ENCODE measurements at regions not wholly inside any gene's neighbourhood (a gene's known extent, or its start where the extent isn't known, plus 50 kb on each side); places are given as distances from the start of the nearest gene placed in this dataset.

DNA sequence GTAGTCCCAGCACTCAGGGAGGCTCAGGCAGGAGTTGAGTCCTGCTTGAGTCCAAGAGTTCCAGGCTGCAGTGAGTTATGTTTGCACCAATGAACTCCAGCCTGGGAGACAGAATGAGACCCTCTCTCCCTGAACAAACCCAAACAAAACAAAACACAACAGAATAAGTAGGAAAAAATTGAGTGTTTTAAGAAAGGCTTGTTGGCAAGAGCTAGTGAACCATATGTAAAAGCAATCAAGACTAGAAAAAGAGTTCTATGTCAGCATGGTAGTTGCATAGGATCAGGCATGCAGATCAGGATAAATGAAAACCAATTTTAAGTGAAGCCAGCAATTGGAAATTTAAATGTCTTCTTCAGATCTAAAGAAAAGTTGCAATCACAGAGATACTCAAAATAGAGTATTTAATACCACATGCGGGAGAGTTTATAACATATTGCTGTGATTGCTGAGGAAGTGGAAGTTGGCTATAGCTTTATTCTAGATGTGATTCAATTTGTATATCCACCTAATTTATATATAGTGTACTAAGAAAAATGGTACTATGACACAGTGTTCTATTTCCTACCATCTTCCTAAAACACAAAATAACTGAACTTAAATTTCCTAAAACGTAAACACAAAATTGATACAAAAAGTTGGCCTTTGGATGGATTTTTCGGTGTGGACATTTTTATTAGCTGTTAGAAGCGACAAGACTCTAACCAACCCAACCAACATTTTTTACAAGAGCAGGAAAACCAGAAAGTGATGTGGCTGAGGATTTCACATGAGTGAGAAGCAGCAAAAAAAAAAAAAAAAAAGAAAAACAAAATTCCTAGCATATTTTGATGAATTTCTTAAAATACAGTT is 101.9 kb upstream of the ROBO1 start:
- no peak for TF ChIP-seq POLR2AphosphoS5 (IDR thresholded peaks at IDR 0.05; ENCODE audit: low read depth, low read length)
- no peak for TF ChIP-seq POLR2A (IDR thresholded peaks at IDR 0.05; ENCODE audit: low read depth, low read length)
